ENCODE measurements at regions not wholly inside any gene's neighbourhood (a gene's known extent, or its start where the extent isn't known, plus 50 kb on each side); places are given as distances from the start of the nearest gene placed in this dataset.

DNA sequence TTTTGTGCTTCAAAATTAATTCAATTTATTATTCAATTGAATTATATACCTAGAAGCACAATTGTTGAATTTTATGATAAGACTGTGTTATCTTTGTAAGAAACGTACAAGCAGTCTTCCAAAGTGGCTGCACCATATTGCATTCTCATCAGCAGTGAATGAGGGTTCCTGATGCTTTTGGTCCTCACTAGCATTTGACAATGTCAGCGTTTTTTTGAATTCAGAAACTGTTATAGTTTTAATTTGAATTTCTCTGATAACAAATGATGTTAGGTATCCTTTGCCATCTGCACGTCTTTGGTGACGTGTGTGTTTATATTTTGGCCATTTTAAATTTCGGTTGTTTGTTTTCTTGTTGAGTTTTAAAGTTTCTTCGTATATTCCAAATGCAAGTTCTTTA is 553.0 kb upstream of the ZP4 start:
- TF ChIP-seq, protein P1, sequence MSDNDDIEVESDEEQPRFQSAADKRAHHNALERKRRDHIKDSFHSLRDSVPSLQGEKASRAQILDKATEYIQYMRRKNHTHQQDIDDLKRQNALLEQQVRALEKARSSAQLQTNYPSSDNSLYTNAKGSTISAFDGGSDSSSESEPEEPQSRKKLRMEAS (IDR thresholded peaks at IDR 0.05), result no peak
- TF ChIP-seq, protein P2, sequence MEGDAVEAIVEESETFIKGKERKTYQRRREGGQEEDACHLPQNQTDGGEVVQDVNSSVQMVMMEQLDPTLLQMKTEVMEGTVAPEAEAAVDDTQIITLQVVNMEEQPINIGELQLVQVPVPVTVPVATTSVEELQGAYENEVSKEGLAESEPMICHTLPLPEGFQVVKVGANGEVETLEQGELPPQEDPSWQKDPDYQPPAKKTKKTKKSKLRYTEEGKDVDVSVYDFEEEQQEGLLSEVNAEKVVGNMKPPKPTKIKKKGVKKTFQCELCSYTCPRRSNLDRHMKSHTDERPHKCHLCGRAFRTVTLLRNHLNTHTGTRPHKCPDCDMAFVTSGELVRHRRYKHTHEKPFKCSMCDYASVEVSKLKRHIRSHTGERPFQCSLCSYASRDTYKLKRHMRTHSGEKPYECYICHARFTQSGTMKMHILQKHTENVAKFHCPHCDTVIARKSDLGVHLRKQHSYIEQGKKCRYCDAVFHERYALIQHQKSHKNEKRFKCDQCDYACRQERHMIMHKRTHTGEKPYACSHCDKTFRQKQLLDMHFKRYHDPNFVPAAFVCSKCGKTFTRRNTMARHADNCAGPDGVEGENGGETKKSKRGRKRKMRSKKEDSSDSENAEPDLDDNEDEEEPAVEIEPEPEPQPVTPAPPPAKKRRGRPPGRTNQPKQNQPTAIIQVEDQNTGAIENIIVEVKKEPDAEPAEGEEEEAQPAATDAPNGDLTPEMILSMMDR (IDR thresholded peaks at IDR 0.05; ENCODE audit: low read depth, low read length, missing input control), result no peak
- TF ChIP-seq HNF4G (IDR thresholded peaks at IDR 0.05) (no peak), GABPA (IDR thresholded peaks at IDR 0.05 in 1 of 2, conservative IDR thresholded peaks at IDR 0.05 in 1 of 2) (no peak), JUND (IDR thresholded peaks at IDR 0.05) (no peak)
